B cell (primary cell): ENCODE measurements at regions not wholly inside any gene's neighbourhood (a gene's known extent, or its start where the extent isn't known, plus 50 kb on each side); places are given as distances from the start of the nearest gene placed in this dataset.

Experiments
- CTCF ChIP-seq: fragments of 200-600 bp; IDR thresholded peaks from one replicate; pipeline ENCODE4 v1.8.0; 2022; ENCODE audit warnings: antibody characterized with exemption, mild to moderate bottlenecking
- EZH2 ChIP-seq: IDR thresholded peaks from 2 replicates; pipeline ENCODE4 v1.6.1; 2012; ENCODE audit warnings: borderline replicate concordance, low read depth, mild to moderate bottlenecking, moderate library complexity, low read length; ENCODE audit not compliant: insufficient read depth, poor library complexity, severe bottlenecking

DNA sequence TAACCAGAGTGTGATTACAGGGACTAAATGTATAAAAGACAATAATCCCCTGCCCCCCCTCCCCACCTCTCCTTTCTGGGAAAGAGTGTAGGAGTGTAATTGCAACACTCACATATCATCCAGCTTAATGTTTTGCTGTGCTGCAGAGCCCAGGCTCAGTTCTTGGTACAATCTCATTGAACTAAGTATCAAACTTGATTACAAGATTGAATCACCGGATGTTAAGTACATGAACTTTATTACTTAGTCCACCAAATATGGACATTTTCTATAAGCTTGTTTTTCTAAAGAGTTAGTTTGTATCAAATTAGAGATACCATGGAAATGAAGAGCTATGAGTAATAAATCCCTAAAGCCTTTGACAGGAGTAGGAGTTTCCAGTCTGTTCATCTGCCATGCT lies 559.1 kb downstream of the ZNF674 start:
- TF ChIP-seq CTCF (no peak), EZH2 (no peak)
